K562 (cell line): ENCODE measurements at regions not wholly inside any gene's neighbourhood (a gene's known extent, or its start where the extent isn't known, plus 50 kb on each side); places are given as distances from the start of the nearest gene placed in this dataset.

Experiments used
- CCNT2 ChIP-seq: IDR thresholded peaks from 2 replicates; pipeline ENCODE4 v1.6.1; 2011; ENCODE audit warnings: borderline replicate concordance, low read depth, mild to moderate bottlenecking, moderate library complexity, mixed read lengths, low read length; ENCODE audit not compliant: insufficient read length; ENCODE audit errors: extremely low read depth
- FUS ChIP-seq: fragments of 200-400 bp; formaldehyde crosslinking; optimal IDR thresholded peaks from 2 replicates; pipeline ENCODE3; 2017; ENCODE audit warnings: low read depth, low read length
- HIVEP1 ChIP-seq: fragments of 250-450 bp; sonication (Bioruptor Pico); IDR thresholded peaks from 2 replicates; pipeline ENCODE4 v1.4.0; 2020; ENCODE audit warnings: mild to moderate bottlenecking
- ZBTB1 ChIP-seq: sonication (generic); formaldehyde crosslinking; IDR thresholded peaks from 2 replicates; pipeline ENCODE4 v1.8.1; 2023; ENCODE audit warnings: missing genetic modification reagents, low read depth, mild to moderate bottlenecking, borderline replicate concordance
- ZFX ChIP-seq: sonication (generic); formaldehyde crosslinking; IDR thresholded peaks from 2 replicates; pipeline ENCODE4 v1.8.0; 2022; ENCODE audit warnings: mild to moderate bottlenecking, missing genetic modification reagents, moderate library complexity
- ZKSCAN3 ChIP-seq: fragments of 250-450 bp; sonication (Bioruptor Pico); IDR thresholded peaks from 2 replicates; pipeline ENCODE4 v1.4.0; 2020
- TF ChIP-seq, protein P1 (sequence below): sonication (generic); formaldehyde crosslinking; IDR thresholded peaks from 2 replicates; pipeline ENCODE4 v1.8.1; 2023; ENCODE audit warnings: missing genetic modification reagents, mild to moderate bottlenecking, borderline replicate concordance
- TF ChIP-seq, protein P2 (sequence below): fragments of 250-450 bp; sonication (Bioruptor Pico); IDR thresholded peaks from 2 replicates; pipeline ENCODE4 v1.6.1; 2021; ENCODE audit warnings: mild to moderate bottlenecking

DNA sequence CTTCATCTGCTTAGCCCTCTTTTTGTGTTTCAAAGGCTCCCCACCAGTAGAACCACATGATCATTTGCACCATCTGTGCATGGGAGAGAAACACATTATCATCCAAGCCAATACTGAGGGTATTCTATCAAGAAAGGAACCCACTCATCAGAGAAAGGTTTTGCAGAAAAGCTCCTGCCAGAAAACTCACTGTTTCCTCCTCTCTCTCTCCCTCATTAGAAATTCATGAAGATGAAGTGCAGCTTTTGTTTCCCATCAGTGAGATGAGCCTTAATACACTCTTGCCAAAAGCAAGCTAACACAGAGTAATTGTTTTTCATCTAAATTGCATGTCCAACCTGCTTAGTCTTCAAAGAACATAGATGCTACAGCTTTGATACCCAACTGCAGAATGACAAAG, 142.4 kb upstream of the GRAMD2B start (continued):
- TF ChIP-seq, protein P1, sequence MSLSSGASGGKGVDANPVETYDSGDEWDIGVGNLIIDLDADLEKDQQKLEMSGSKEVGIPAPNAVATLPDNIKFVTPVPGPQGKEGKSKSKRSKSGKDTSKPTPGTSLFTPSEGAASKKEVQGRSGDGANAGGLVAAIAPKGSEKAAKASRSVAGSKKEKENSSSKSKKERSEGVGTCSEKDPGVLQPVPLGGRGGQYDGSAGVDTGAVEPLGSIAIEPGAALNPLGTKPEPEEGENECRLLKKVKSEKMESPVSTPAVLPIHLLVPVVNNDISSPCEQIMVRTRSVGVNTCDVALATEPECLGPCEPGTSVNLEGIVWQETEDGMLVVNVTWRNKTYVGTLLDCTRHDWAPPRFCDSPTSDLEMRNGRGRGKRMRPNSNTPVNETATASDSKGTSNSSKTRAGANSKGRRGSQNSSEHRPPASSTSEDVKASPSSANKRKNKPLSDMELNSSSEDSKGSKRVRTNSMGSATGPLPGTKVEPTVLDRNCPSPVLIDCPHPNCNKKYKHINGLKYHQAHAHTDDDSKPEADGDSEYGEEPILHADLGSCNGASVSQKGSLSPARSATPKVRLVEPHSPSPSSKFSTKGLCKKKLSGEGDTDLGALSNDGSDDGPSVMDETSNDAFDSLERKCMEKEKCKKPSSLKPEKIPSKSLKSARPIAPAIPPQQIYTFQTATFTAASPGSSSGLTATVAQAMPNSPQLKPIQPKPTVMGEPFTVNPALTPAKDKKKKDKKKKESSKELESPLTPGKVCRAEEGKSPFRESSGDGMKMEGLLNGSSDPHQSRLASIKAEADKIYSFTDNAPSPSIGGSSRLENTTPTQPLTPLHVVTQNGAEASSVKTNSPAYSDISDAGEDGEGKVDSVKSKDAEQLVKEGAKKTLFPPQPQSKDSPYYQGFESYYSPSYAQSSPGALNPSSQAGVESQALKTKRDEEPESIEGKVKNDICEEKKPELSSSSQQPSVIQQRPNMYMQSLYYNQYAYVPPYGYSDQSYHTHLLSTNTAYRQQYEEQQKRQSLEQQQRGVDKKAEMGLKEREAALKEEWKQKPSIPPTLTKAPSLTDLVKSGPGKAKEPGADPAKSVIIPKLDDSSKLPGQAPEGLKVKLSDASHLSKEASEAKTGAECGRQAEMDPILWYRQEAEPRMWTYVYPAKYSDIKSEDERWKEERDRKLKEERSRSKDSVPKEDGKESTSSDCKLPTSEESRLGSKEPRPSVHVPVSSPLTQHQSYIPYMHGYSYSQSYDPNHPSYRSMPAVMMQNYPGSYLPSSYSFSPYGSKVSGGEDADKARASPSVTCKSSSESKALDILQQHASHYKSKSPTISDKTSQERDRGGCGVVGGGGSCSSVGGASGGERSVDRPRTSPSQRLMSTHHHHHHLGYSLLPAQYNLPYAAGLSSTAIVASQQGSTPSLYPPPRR = no peak
- no peak for TF ChIP-seq CCNT2
- no peak for TF ChIP-seq ZBTB1 (CRISPR knock-in tag)
- TF ChIP-seq FUS = no peak
- TF ChIP-seq HIVEP1 (CRISPR knock-in tag) = no peak
- TF ChIP-seq, protein P2, sequence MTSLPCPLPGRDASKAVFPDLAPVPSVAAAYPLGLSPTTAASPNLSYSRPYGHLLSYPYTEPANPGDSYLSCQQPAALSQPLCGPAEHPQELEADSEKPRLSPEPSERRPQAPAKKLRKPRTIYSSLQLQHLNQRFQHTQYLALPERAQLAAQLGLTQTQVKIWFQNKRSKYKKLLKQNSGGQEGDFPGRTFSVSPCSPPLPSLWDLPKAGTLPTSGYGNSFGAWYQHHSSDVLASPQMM (CRISPR knock-in tag) = no peak
- TF ChIP-seq ZKSCAN3 (CRISPR knock-in tag) = no peak
- no peak for TF ChIP-seq ZFX
